OCI-LY3 (cell line): ENCODE measurements at regions not wholly inside any gene's neighbourhood (a gene's known extent, or its start where the extent isn't known, plus 50 kb on each side); places are given as distances from the start of the nearest gene placed in this dataset.

ENCODE experiments used
- CTCF ChIP-seq: fragments of 200-600, 300-600 bp; sonication (generic); IDR thresholded peaks from 2 replicates; pipeline ENCODE4 v1.5.1; 2014; ENCODE audit warnings: antibody characterized with exemption, low read length, low read depth
- EZH2phosphoT487 ChIP-seq: fragments of 200-600 bp; shearing (Covaris generic); IDR thresholded peaks from 2 replicates; pipeline ENCODE4 v1.6.1; 2018; ENCODE audit warnings: antibody characterized with exemption, mixed run types, low read depth

GRCh38 chr16:55240888-55241287, 83.1 kb upstream of the IRX6 start:
- TF ChIP-seq CTCF (no peak), EZH2phosphoT487 (no peak)
